ENCODE measurements at regions not wholly inside any gene's neighbourhood (a gene's known extent, or its start where the extent isn't known, plus 50 kb on each side); places are given as distances from the start of the nearest gene placed in this dataset.

DNA sequence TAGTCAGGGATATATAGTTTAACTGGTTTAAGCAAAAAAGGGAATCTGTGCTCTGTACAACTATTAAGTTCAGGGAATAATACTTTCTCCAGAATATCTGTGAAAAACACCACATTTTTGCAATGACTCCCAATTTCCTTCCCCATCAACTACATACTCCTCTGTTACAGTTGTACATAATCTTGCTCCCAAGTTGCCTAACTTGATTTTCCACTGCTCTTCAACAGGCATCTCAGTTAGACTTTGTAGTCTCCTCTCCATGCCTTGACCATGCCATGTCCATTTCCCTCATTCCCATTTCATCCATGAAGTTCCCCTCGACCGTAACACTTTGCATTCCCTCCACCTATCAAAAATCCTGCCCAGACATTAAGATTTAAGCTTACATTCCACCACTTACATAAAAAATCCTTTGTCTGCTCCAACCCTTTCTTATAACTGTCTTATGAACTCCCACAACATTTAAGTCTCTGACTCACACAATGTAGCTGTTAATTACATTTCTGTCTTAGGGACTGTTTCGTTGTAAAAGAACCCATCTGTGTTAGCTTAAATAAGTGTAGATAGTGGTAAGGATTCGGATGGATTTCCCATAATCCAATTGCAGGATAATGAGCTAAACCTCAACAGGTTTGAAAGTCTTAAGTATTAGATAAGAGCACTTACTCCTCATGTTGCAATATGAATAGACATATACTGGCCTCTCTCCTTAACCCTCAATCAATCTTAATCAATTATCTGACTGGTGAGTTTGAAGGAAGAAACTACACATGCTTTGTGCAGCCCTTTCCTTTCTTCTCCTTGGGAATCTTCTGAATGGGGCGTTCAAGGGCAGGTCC is 156.5 kb downstream of the PAWR start:
- TF ChIP-seq FOXP2 (optimal IDR thresholded peaks at IDR 0.05; ENCODE audit: borderline replicate concordance, extremely low read depth, extremely low read length, insufficient read depth) = no peak
- TF ChIP-seq, protein P1, sequence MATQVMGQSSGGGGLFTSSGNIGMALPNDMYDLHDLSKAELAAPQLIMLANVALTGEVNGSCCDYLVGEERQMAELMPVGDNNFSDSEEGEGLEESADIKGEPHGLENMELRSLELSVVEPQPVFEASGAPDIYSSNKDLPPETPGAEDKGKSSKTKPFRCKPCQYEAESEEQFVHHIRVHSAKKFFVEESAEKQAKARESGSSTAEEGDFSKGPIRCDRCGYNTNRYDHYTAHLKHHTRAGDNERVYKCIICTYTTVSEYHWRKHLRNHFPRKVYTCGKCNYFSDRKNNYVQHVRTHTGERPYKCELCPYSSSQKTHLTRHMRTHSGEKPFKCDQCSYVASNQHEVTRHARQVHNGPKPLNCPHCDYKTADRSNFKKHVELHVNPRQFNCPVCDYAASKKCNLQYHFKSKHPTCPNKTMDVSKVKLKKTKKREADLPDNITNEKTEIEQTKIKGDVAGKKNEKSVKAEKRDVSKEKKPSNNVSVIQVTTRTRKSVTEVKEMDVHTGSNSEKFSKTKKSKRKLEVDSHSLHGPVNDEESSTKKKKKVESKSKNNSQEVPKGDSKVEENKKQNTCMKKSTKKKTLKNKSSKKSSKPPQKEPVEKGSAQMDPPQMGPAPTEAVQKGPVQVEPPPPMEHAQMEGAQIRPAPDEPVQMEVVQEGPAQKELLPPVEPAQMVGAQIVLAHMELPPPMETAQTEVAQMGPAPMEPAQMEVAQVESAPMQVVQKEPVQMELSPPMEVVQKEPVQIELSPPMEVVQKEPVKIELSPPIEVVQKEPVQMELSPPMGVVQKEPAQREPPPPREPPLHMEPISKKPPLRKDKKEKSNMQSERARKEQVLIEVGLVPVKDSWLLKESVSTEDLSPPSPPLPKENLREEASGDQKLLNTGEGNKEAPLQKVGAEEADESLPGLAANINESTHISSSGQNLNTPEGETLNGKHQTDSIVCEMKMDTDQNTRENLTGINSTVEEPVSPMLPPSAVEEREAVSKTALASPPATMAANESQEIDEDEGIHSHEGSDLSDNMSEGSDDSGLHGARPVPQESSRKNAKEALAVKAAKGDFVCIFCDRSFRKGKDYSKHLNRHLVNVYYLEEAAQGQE (IDR thresholded peaks at IDR 0.05; ENCODE audit: insufficient read depth in 1 of 2, low read depth in 2 of 2, low read length in 2 of 2) = no peak
- no peak for TF ChIP-seq POLR2AphosphoS5 (IDR thresholded peaks at IDR 0.05; ENCODE audit: low read depth, low read length)
- no peak for TF ChIP-seq SIN3A (IDR thresholded peaks at IDR 0.05; ENCODE audit: borderline replicate concordance, insufficient read depth, low read length)
- TF ChIP-seq TAF1 (IDR thresholded peaks at IDR 0.05; ENCODE audit: borderline replicate concordance, insufficient read depth, low read length) = no peak

DNA sequence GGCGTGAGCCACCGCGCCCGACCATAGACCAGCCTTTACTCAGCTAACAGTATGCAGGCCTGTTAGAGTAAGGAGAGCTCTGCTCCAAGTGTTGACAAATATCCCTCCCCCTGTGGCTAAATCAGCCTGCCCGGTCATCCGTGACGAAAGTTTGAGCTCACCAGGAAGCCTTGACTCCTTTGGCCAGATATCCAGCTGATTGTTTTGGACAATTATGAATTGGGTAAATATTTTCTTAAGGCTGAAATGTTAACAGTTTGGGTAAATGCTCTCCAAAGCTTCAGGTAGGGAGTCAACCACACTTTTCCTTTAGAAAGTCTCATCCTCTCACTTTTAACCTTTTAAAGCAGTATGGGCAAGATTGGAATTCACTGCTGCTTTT is 157.9 kb downstream of the PAWR start:
- TF ChIP-seq, protein P1 (IDR thresholded peaks at IDR 0.05; ENCODE audit: insufficient read depth in 1 of 2, low read depth in 2 of 2, low read length in 2 of 2) = 0 out of 4 replicates have a peak, but pooled peaks of 1 of the 2 experiments have one; percentile 28
- TF ChIP-seq FOXP2 (optimal IDR thresholded peaks at IDR 0.05; ENCODE audit: borderline replicate concordance, extremely low read depth, extremely low read length, insufficient read depth) (peak; percentile 63), TAF1 (IDR thresholded peaks at IDR 0.05; ENCODE audit: borderline replicate concordance, insufficient read depth, low read length) (no peak), SIN3A (IDR thresholded peaks at IDR 0.05; ENCODE audit: borderline replicate concordance, insufficient read depth, low read length) (no peak), POLR2AphosphoS5 (IDR thresholded peaks at IDR 0.05; ENCODE audit: low read depth, low read length) (no peak)

DNA sequence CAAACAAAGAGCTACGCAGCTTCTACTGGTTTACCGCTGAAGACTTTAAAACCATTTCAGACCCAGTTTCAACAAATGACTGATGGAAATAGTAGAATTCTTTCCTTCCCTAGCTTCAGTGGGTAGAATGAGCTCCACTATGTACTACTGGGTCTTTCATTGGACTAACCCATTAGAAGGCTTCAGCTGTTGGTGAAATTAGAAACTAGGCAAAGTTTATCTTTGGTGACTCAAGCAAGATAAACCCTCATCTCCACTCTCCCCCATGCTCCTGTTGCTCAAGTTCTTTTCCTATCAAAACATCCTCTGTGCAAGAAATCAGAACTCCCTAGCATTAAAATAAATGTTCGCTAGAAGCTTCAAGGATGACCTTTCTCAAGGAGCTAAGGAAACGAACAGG is 159.2 kb downstream of the PAWR start:
- TF ChIP-seq, protein P1 (IDR thresholded peaks at IDR 0.05; ENCODE audit: insufficient read depth in 1 of 2, low read depth in 2 of 2, low read length in 2 of 2) = no peak
- TF ChIP-seq TAF1 (IDR thresholded peaks at IDR 0.05; ENCODE audit: borderline replicate concordance, insufficient read depth, low read length) (no peak), FOXP2 (optimal IDR thresholded peaks at IDR 0.05; ENCODE audit: borderline replicate concordance, extremely low read depth, extremely low read length, insufficient read depth) (no peak), POLR2AphosphoS5 (IDR thresholded peaks at IDR 0.05; ENCODE audit: low read depth, low read length) (no peak), SIN3A (IDR thresholded peaks at IDR 0.05; ENCODE audit: borderline replicate concordance, insufficient read depth, low read length) (no peak)

DNA sequence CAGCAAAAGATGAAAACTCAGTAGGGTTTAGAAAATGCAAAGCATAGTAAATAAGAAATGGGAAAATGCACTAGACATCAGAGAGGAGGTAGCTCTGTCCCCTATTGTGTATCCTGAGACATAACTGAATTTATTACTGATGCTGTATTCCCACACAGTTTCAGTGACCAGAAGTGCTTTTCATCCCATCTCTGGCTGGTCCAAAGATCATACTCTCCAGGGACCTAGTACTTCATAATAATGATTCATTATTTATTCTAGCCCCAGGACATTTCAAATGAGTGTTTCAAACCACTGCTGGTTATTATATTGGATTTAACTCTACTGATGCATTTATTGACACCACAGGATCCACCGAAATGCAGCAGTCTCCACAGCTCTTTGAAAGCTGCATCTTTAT is 163.3 kb downstream of the PAWR start:
- TF ChIP-seq SIN3A (IDR thresholded peaks at IDR 0.05; ENCODE audit: borderline replicate concordance, insufficient read depth, low read length) (no peak), POLR2AphosphoS5 (IDR thresholded peaks at IDR 0.05; ENCODE audit: low read depth, low read length) (no peak), FOXP2 (optimal IDR thresholded peaks at IDR 0.05; ENCODE audit: borderline replicate concordance, extremely low read depth, extremely low read length, insufficient read depth) (no peak), TAF1 (IDR thresholded peaks at IDR 0.05; ENCODE audit: borderline replicate concordance, insufficient read depth, low read length) (no peak)
- TF ChIP-seq, protein P1 (IDR thresholded peaks at IDR 0.05; ENCODE audit: insufficient read depth in 1 of 2, low read depth in 2 of 2, low read length in 2 of 2) = no peak
